ENCODE measurements at regions not wholly inside any gene's neighbourhood (a gene's known extent, or its start where the extent isn't known, plus 50 kb on each side); places are given as distances from the start of the nearest gene placed in this dataset.

DNA sequence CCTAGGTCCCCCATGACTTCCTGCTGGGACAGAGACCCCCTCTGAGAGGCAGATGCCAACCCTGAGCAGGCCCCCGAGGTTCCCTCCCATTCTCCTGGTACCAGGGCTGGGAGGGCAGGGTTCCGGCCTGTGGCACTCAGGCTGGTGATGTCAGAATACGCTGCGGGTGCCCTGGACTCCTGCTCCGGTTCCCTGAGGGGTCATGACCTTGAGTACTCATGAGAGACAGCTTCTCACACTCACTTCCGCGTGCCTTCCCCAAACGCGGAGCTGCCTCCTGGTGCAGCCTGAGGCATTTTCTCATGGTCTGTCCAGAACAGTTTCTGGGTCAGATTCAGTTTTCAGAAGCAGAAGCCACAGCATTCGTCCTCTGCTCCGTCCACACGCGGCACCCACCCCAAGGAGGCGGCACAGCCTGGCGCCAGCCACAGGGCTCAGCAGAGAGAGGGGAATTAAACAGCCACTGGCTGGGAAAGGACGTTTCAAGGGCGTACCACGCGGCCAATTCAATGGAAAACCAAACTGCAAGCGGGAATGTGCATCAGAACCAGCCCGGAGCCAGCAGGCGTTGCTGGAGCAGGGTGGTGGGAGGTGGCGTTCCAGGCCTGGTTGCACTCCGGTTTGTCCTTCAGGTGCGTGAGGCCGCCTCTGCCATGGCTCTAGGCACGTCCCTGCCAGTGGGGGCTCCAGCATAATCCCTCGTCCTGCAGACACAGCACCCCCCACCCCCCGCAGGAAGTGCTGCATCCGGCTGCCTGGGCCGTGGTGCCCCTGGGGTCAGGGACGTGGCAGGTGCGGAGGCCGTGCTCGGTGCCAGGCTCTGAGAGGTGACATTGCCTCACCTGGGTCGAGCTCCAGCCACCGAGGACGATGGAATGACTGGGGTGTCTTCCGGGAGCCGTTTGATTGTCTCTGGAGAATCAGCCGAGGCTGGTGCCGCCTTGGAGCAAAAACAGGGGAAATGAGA, 58.3 kb upstream of the BHLHE23 start:
- TF ChIP-seq EZH2 (IDR thresholded peaks at IDR 0.05; ENCODE audit: insufficient read depth, poor library complexity, severe bottlenecking): no peak
- TF ChIP-seq EZH2phosphoT487 (IDR thresholded peaks at IDR 0.05; ENCODE audit: insufficient read depth, low read depth): no peak
